ENCODE measurements at regions not wholly inside any gene's neighbourhood (a gene's known extent, or its start where the extent isn't known, plus 50 kb on each side); places are given as distances from the start of the nearest gene placed in this dataset.

GRCh38 chr4:128351502-128351901 is 63.9 kb upstream of the PGRMC2 start:
- Mint-ChIP-seq H3K4me1 (ENCODE audit: low read depth) (peaks cover 77% of the 10 kb centered on the region), H3K36me3 (ENCODE audit: low read depth) (peaks cover 12% of the 10 kb centered on the region), H3K9me3 (no peaks in the 10 kb centered on the region), H3K4me3 (no peak overlapping the region), H3K27me3 (ENCODE audit: insufficient read depth) (peaks cover 2% of the 10 kb centered on the region; the same call in 1 of the 2 replicates), H3K27ac (no peak overlapping the region)
- no peak for TF ChIP-seq CTCF (IDR thresholded peaks at IDR 0.05)
- no peak for DNase-seq

GRCh38 chr4:128350449-128351045 is 62.9 kb upstream of the PGRMC2 start:
- H3K27ac Mint-ChIP-seq = no peak overlapping the region

GRCh38 chr4:128349921-128350320 is 62.3 kb upstream of the PGRMC2 start:
- Mint-ChIP-seq H3K9me3 (no peaks in the 10 kb centered on the region; the same call in 1 of the 2 replicates), H3K4me3 (peak overlapping the region; percentile 33; the same call in 1 of the 2 replicates), H3K36me3 (ENCODE audit: low read depth) (peaks cover 12% of the 10 kb centered on the region), H3K27ac (peak overlapping the region; percentile 61), H3K27me3 (ENCODE audit: insufficient read depth) (peaks cover 2% of the 10 kb centered on the region; the same call in 1 of the 2 replicates), H3K4me1 (ENCODE audit: low read depth) (peaks cover 77% of the 10 kb centered on the region)
- TF ChIP-seq CTCF (IDR thresholded peaks at IDR 0.05) = no peak
- peak; percentile 80 for DNase-seq

More at GRCh38 chr4:128350449-128351045, 62.9 kb upstream of the PGRMC2 start:
- peaks cover 2% of the 10 kb centered on the region; the same call in 1 of the 2 replicates for H3K27me3 Mint-ChIP-seq (ENCODE audit: insufficient read depth)
- peaks cover 12% of the 10 kb centered on the region for H3K36me3 Mint-ChIP-seq (ENCODE audit: low read depth)
- no peaks in the 10 kb centered on the region; the same call in 1 of the 2 replicates for H3K9me3 Mint-ChIP-seq
- H3K4me1 Mint-ChIP-seq (ENCODE audit: low read depth) = peaks cover 82% of the 10 kb centered on the region
- no peak for TF ChIP-seq CTCF (IDR thresholded peaks at IDR 0.05)
- no peak overlapping the region for H3K4me3 Mint-ChIP-seq
- DNase-seq = no peak

- Mint-ChIP-seq H3K27ac (peak overlapping the region; percentile 65), H3K9me3 (no peaks in the 10 kb centered on the region; the same call in 1 of the 2 replicates), H3K4me1 (ENCODE audit: low read depth) (peaks cover 59% of the 10 kb centered on the region), H3K36me3 (ENCODE audit: low read depth) (peaks cover 12% of the 10 kb centered on the region), H3K4me3 (peak overlapping the region; percentile 38), H3K27me3 (ENCODE audit: insufficient read depth) (no peaks in the 10 kb centered on the region)
- DNase-seq = no peak
- no peak for TF ChIP-seq CTCF (IDR thresholded peaks at IDR 0.05)
Measured at GRCh38 chr4:128347930-128348660, 60.5 kb upstream of the PGRMC2 start.

- no peak for TF ChIP-seq CTCF (IDR thresholded peaks at IDR 0.05)
- no peaks in the 10 kb centered on the region; the same call in 1 of the 2 replicates for H3K9me3 Mint-ChIP-seq
- H3K4me1 Mint-ChIP-seq (ENCODE audit: low read depth) = peaks cover 62% of the 10 kb centered on the region
- peak overlapping the region; percentile 65 for H3K27ac Mint-ChIP-seq
- H3K4me3 Mint-ChIP-seq = no peak overlapping the region
- no peaks in the 10 kb centered on the region for H3K27me3 Mint-ChIP-seq (ENCODE audit: insufficient read depth)
- no peak for DNase-seq
- peaks cover 12% of the 10 kb centered on the region for H3K36me3 Mint-ChIP-seq (ENCODE audit: low read depth)
Measured at GRCh38 chr4:128347175-128347868, 59.7 kb upstream of the PGRMC2 start.

Measured in HFFc6 (cell line).